GM19351 (cell line): ENCODE measurements at regions not wholly inside any gene's neighbourhood (a gene's known extent, or its start where the extent isn't known, plus 50 kb on each side); places are given as distances from the start of the nearest gene placed in this dataset.

ENCODE experiments used
- ATAC-seq: cut with Tn5 transposase; IDR thresholded peaks from one replicate; pipeline ENCODE4 v1.9.1; 2021; ENCODE audit warnings: mild to moderate bottlenecking, moderate library complexity; ENCODE audit not compliant: unreplicated experiment

DNA sequence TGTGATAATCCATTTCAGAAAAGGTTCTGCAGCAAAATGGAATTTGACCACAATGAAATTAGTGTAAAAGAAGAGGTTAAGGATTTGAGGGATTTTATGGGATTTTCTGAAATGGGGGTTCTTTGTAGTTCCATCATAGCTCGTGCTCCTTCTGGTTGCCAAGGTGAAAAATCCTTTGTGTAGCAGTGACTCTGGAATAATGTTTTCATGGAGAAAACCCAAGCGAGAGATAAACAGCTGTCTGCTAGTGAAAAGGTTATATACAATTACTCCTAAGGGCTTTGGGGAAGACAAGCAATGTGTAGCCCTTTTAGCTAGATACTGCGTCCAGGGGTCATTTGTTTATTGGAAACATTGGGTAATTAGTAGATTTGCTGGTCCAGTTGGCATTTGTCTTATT, 453.2 kb upstream of the DEPDC1 start:
- no peak for ATAC-seq

DNA sequence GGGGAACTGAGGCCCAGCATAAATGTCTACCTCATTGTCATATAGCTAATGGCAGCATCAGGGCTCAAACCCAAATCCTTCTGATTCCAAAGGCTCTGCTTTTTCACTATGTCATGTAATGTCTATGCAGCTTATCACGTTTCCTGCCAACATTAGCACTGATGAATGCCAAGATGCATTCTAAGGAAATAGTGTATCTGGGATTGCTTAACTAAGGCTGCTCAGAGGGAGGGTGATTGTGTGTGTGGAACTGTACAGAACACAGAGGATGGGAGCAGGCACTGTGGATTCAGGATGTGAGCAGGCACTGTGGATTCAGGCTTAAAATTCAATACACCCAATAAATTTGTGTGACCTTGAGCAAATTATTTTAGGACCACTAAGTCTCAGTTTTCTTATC, 456.4 kb upstream of the DEPDC1 start:
- ATAC-seq: no peak

GRCh38 chr1:68954841-68955240, 458.0 kb upstream of the DEPDC1 start:
- ATAC-seq: no peak

- no peak for ATAC-seq
These were observed 458.5 kb upstream of the DEPDC1 start for GRCh38 chr1:68955424-68955823.

DNA sequence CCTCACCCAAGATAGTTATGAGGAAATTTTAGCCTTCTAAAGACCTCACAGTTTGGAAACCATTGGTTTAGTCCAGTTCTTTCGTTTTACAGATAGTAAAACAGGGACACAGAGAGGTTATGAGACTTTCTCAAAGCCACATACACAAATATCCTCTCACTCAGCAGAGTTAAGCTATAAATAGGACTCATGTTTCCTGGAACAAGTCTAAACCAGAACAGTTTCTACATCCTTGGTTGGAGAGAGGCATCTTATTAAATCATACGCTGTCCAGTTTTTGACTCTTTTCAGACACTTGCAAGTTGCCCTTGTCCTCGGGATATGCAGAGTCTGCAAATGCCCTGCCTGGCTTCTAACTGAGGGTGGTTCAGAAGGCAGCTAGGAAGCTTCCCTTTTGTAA, 462.1 kb upstream of the DEPDC1 start:
- ATAC-seq: no peak

- ATAC-seq: no peak
These were observed 462.7 kb upstream of the DEPDC1 start for GRCh38 chr1:68959461-68960030.

- no peak for ATAC-seq
These were observed 464.3 kb upstream of the DEPDC1 start for GRCh38 chr1:68961143-68961542.

- no peak for ATAC-seq
These were observed 466.5 kb upstream of the DEPDC1 start for GRCh38 chr1:68963353-68963752.

- ATAC-seq: no peak
These were observed 472.6 kb upstream of the DEPDC1 start for GRCh38 chr1:68969441-68969840.

- no peak for ATAC-seq
These were observed 473.7 kb upstream of the DEPDC1 start for GRCh38 chr1:68970571-68970970.

DNA sequence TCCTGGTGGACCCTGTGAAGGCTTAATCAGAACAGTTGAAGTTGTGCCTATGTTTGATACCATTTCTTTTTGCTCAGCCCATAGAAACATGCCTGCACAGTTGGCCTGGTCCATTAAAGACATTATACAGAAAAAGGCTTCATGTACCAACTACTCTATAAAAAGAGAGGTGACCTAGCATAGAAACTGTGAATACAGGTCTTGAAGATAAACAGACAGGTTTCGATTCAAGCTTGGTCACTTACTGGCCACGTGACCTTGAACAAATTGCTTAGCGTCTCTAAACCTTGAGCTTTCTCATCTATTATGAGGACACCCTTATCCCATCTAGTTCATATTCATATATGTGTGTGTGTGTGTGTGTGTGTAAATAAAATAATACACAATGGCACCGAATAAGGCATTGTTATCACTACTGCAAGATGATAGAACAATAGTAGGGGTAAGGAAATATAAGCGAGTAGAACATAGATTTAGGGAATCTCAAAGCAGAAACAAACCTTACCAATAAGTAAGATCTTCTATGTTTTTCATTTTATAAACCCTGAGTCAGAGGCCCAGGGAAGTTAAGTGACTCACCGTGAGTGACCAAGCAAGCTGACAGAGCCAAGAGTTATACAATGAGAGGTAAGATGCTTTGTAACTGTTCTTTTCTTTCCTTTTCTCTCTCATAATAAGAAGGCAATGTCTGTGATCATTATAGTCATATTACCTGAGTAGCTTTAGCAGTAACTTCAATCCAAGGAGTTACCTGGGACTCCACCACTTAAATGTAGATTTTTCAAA, 476.8 kb upstream of the DEPDC1 start:
- ATAC-seq: no peak

DNA sequence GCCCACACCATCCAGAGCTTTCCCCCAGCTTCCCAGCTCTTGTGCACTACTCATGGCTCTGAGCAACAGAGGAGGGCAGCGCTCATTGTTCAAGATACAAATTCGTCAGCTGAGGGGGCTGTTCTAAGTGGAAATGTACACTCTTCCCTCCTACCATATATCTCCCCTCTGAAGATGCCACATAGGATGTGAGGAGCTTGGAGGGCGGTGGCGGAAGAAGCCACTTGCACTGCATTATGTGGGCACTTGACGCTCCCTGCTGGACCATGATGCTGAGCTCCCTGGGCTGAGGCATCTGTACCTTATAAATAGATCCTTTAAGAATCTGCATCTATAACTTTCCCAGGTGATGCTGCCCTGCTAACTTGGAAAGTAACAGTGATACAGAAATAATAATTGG, 477.6 kb upstream of the DEPDC1 start:
- no peak for ATAC-seq

GRCh38 chr1:68975212-68975933, 478.5 kb upstream of the DEPDC1 start:
- ATAC-seq: no peak

GRCh38 chr1:68976916-68977610, 480.2 kb upstream of the DEPDC1 start:
- ATAC-seq: no peak

DNA sequence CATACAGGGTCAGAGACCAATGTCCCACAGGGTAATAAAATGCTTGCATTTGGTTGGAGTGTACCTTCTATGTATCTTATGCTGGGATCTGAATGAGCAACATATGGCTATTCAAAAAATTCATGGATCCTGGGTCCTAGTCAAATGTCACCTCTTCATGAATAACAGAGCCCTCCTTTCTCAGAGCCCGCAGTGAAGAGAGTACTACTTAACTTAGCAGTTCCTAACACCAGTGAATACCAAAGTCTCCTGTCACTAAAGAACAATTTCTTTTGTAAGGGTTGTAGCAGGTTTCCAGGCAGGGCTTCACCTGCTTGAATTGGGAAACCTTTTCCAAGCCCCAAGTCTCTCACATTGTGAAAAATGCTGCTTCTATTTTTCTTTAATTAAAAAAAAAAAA, 483.0 kb upstream of the DEPDC1 start:
- no peak for ATAC-seq

- no peak for ATAC-seq
These were observed 487.4 kb upstream of the DEPDC1 start for GRCh38 chr1:68984289-68984688.

DNA sequence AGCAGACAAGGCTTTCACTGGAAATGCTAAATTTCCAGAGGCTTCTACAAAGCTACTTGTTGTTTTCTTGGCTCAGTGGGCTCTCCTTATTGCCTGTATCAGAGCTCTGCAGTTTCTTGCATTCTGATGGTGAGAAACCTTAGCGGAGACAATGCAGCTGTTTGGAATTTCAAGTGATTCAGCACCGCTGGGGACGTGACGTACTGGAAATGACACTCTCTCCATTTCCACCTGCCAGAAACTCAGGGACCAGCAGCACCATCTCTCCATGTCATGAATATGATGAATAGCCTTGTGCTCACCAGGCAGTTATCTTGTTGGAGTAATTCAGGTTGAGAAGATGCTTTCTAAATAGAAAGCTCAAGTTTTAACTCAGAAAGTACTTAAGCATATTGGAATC, 497.2 kb upstream of the DEPDC1 start:
- ATAC-seq: no peak

DNA sequence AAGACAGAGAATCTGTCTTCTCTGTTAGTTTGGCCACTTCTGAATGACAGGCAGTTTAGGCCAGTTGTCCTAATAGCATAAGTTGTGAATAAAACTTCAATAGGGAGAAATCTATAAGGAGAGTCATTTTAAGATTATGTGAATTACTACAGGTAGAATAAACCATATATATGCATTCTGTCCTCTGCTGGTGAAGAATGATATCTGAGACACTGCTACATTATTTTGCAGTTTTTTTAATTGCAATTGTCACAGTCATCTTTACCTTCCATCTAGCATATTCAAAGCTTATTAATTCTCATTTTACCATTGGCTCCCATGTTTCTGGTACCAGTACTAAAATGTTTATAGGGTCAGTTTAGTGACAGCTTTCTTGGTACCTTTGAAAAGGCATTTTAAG, 519.6 kb upstream of the DEPDC1 start:
- no peak for ATAC-seq

DNA sequence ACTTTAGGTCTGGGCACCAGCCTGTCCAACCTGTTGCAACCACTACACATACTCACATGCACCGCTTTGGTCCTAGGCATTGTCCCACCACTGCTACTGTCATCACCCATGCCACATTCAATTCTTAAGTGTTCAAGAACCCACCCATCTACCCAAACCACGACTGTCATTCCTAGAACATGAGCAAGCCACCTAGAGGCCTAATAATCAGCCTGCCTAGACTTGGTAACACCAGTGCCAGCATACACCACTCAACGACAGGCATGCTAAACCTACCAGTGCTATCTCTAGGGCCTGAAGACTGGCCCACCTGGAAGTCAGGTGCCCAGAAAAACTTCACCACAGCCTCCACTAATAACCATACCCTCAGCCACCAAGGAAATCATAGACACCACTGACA, 532.8 kb upstream of the DEPDC1 start:
- no peak for ATAC-seq

GRCh38 chr1:69038379-69038778, 529.3 kb upstream of the LRRC7 start:
- ATAC-seq: no peak

DNA sequence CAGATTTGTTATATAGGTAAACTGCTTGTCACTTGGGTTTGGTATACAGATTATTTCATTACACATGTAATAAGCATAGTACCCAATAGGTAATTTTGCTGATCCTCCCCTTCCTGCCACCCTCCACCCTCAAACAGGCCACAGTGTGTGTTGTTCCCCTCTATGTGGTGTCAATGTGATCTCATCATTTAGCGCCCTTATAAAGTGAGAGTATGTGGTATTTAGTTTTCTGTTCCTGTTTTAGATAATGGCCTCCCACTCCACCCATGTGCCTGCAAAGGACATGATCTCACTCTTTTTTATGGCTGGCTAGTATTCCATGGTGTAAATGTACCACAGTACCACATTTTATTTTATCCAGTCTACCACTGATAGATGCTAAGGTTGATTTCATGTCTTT, 522.1 kb upstream of the LRRC7 start:
- ATAC-seq: no peak

- no peak for ATAC-seq
These were observed 512.5 kb upstream of the LRRC7 start for GRCh38 chr1:69055194-69055593.
